Colonic mucosa (tissue), 4 donors: ENCODE measurements at regions not wholly inside any gene's neighbourhood (a gene's known extent, or its start where the extent isn't known, plus 50 kb on each side); places are given as distances from the start of the nearest gene placed in this dataset.

ENCODE experiments used
- DNase-seq: peaks from one replicate; pipeline ENCODE4 v3.0.0-alpha.2; 2020
- H3K27ac ChIP-seq: fragments of 200-600 bp; one replicate; pipeline ENCODE4 v1.8.0; 2021
- H3K27me3 ChIP-seq: fragments of 200-600 bp; one replicate; pipeline ENCODE4 v1.8.0; 2021
- H3K36me3 ChIP-seq: fragments of 200-600 bp; one replicate; pipeline ENCODE4 v1.8.0; 2021
- H3K4me1 ChIP-seq: fragments of 200-600 bp; one replicate; pipeline ENCODE4 v1.8.0; 2021; ENCODE audit warnings: mild to moderate bottlenecking
- H3K4me3 ChIP-seq: fragments of 200-600 bp; one replicate; pipeline ENCODE4 v1.8.0; 2021
- H3K9ac ChIP-seq, 2 donors: one replicate each; pipeline ENCODE4 v1.7.0; 2013; ENCODE audit warnings: control low read depth in 2 of 2, low read depth in 2 of 2, low read length in 2 of 2
- H3K9me3 ChIP-seq: fragments of 200-600 bp; one replicate; pipeline ENCODE4 v1.8.0; 2021
- intact Hi-C: fragments of 100-400 bp; cut with DNase I; formaldehyde crosslinking; loops from one replicate; pipeline ENCODE4 v1.14.1; 2022
- TF ChIP-seq, protein P1 (sequence below): fragments of 200-600 bp; IDR thresholded peaks from one replicate; pipeline ENCODE4 v1.8.0; 2022; ENCODE audit warnings: antibody characterized with exemption, mild to moderate bottlenecking
- donor health status: healthy.
- donor health status: DM: no; HTN: no; CAD: no.
- donor health status: DM: no; HTN: no; CAD: no.

DNA sequence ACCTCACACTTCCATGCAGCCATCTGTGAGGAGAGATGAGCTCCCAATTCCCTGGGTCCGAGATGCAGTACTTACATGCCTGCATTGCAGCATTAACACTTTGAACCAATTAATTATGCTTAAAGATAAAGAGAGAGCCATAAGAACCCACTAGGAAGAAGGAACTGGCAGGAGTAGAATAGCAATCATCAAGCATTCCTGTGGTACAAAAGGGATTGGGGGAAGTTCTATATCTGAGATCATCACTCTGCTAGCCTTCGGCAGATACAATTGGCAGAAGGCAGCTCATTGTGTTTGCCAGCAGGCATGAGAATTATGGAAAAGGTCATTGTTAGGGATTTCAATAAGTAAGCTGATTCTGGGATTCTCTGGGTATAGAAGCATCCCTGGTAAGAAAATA lies 891.4 kb downstream of the NTRK3 start:
- H3K9ac ChIP-seq, result no peak overlapping the region
- no peaks in the 10 kb centered on the region for H3K27me3 ChIP-seq
- intact Hi-C loops, result no loop called here
- no peaks in the 10 kb centered on the region for H3K9me3 ChIP-seq
- H3K4me3 ChIP-seq, result no peak overlapping the region
- H3K4me1 ChIP-seq, result no peaks in the 10 kb centered on the region
- H3K27ac ChIP-seq, result no peak overlapping the region
- TF ChIP-seq, protein P1, sequence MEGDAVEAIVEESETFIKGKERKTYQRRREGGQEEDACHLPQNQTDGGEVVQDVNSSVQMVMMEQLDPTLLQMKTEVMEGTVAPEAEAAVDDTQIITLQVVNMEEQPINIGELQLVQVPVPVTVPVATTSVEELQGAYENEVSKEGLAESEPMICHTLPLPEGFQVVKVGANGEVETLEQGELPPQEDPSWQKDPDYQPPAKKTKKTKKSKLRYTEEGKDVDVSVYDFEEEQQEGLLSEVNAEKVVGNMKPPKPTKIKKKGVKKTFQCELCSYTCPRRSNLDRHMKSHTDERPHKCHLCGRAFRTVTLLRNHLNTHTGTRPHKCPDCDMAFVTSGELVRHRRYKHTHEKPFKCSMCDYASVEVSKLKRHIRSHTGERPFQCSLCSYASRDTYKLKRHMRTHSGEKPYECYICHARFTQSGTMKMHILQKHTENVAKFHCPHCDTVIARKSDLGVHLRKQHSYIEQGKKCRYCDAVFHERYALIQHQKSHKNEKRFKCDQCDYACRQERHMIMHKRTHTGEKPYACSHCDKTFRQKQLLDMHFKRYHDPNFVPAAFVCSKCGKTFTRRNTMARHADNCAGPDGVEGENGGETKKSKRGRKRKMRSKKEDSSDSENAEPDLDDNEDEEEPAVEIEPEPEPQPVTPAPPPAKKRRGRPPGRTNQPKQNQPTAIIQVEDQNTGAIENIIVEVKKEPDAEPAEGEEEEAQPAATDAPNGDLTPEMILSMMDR, result no peak
- no peak for DNase-seq
- no peaks in the 10 kb centered on the region for H3K36me3 ChIP-seq

DNA sequence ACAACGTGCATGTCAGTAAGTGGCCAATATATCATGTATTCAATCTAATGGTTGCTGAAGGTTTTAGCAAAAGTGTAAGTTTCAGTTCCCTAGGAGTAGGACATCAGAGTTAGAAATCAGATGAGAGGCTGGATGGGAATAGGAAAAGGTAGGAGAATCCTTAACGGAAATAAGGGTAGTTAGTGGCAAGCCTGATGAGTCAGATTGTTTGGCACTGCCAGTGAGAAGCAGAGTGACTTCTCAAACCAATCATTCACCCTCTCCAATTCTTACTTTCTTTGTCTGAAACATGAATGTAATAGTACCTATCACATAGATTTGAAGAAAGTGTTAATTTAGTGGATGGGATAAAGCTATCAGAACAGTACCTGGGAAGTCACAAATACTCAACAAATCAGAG lies 894.0 kb downstream of the NTRK3 start:
- Histone ChIP-seq H3K36me3 (no peaks in the 10 kb centered on the region), H3K4me1 (no peaks in the 10 kb centered on the region), H3K27ac (no peak overlapping the region), H3K9me3 (no peaks in the 10 kb centered on the region), H3K9ac (no peak overlapping the region), H3K4me3 (no peak overlapping the region), H3K27me3 (no peaks in the 10 kb centered on the region)
- no peak for DNase-seq
- intact Hi-C loops, result no loop called here
- TF ChIP-seq, protein P1, result no peak

DNA sequence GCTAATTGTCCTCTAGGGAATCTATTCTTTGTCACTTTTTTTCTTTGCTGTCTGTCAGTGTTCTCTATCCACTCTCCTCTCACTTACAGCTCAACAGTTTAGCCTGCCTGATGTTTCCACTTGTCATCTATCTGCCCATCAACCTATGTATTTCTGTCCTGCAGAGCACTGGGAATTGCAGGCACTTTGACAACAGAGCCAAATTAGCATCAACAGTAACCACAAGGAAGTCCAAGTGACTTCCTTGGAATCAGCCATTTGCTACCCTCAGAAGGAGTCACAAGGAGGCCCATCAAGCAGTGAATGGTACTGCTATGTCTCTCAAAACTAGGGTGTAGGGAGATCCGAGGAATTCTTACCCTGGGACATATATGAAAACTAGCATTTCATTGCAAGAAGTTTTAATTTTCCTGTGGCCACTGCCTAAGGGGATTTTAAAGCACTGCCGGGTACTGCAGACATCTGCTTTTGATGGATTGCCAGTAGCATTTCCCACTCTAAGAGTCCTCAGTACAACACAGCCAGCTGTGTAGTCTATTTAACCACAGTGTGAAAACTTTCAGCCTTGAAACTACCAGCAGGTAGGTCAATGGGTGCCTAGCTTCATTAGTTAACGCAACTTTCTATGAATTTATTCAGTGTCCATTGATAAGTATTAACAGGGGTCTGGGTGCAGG lies 898.8 kb downstream of the NTRK3 start:
- intact Hi-C loops, result no loop called here
- TF ChIP-seq, protein P1, result no peak
- Histone ChIP-seq H3K4me1 (no peaks in the 10 kb centered on the region), H3K9me3 (no peaks in the 10 kb centered on the region), H3K36me3 (no peaks in the 10 kb centered on the region), H3K4me3 (no peak overlapping the region), H3K27me3 (no peaks in the 10 kb centered on the region), H3K27ac (no peak overlapping the region), H3K9ac (no peak overlapping the region)
- DNase-seq, result no peak

DNA sequence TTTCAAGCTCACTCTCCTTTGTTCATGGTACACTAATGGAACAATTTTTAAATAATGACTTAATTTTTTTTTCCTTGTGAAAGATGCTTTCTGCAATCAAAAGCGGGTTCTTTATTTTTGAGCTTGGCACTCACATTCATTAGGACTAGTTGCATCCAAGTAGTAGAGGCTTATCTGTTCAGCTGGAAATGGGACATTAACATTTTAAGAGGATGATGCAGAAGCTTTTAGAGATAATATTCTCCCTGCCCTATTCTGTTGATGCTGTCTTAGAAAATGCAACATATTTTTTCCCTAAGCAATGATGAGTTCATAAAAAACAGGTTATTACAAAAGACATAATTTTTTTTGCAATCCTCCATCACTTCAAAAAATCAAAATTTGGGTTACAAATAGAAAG lies 900.6 kb downstream of the NTRK3 start:
- TF ChIP-seq, protein P1, result no peak
- no peak overlapping the region for H3K4me3 ChIP-seq
- H3K36me3 ChIP-seq, result no peaks in the 10 kb centered on the region
- no peaks in the 10 kb centered on the region for H3K4me1 ChIP-seq
- intact Hi-C loops, result no loop called here
- no peak for DNase-seq
- H3K27ac ChIP-seq, result no peak overlapping the region
- H3K9ac ChIP-seq, result no peak overlapping the region
- H3K9me3 ChIP-seq, result no peaks in the 10 kb centered on the region
- no peaks in the 10 kb centered on the region for H3K27me3 ChIP-seq

DNA sequence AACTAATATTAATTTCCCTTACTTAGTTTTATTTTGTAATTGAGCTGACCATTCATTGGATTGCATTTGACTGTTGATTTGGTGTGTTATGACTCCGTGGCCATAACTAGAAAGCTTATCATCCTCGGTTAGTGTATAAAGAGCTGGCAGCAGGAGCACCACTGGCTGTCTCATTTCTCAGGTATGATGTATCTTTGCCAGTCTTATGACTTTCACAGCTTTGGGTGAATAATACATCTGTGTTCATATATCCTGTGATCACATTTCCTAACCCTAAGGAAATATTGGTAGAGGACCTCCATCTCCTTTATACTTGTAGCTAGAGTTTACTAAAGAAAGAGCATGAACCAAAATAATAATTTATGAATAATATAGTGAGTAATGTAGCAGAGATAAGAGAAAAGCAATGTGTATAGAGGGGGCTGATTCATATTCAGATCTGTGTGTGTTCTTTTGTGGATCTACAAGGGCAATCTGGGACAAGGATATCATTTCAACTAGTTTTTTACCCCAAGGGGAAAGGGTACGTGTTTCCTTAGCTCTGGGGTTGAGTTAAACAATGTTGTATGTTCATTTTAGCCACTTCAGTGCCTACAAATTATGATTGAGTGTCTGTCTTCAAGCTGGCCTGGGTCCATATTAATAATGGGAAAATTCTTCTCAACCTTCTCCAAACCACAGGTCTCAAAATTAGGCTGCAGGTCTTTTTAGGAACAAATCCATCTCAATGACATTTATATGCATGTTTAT lies 901.7 kb downstream of the NTRK3 start:
- Histone ChIP-seq H3K9me3 (no peaks in the 10 kb centered on the region), H3K27me3 (no peaks in the 10 kb centered on the region), H3K9ac (no peak overlapping the region), H3K27ac (no peak overlapping the region), H3K36me3 (no peaks in the 10 kb centered on the region), H3K4me1 (no peaks in the 10 kb centered on the region), H3K4me3 (no peak overlapping the region)
- DNase-seq, result no peak
- TF ChIP-seq, protein P1, result no peak
- intact Hi-C loops, result no loop called here
